ENCODE measurements at regions not wholly inside any gene's neighbourhood (a gene's known extent, or its start where the extent isn't known, plus 50 kb on each side); places are given as distances from the start of the nearest gene placed in this dataset.

- DNase-seq (ENCODE audit: low spot score): no peak
Observed at GRCh38 chr3:176969066-176969465, 228.2 kb downstream of the TBL1XR1 start.

GRCh38 chr3:176968631-176969030 lies 228.7 kb downstream of the TBL1XR1 start:
- peak; percentile 63 for DNase-seq (ENCODE audit: low spot score)

GRCh38 chr3:176967522-176967921 lies 229.8 kb downstream of the TBL1XR1 start:
- DNase-seq (ENCODE audit: low spot score): no peak

GRCh38 chr3:176964661-176965060 lies 232.6 kb downstream of the TBL1XR1 start:
- DNase-seq (ENCODE audit: low spot score): no peak

GRCh38 chr3:176961916-176962315 lies 235.4 kb downstream of the TBL1XR1 start:
- no peak for DNase-seq (ENCODE audit: low spot score)

GRCh38 chr3:176959867-176960266 lies 237.4 kb downstream of the TBL1XR1 start:
- DNase-seq (ENCODE audit: low spot score): no peak

- DNase-seq (ENCODE audit: low spot score): no peak
Observed at GRCh38 chr3:176958560-176958959, 238.7 kb downstream of the TBL1XR1 start.

- DNase-seq (ENCODE audit: low spot score): no peak
Observed at GRCh38 chr3:176954517-176954916, 242.8 kb downstream of the TBL1XR1 start.

- DNase-seq (ENCODE audit: low spot score): peak; percentile 8
Observed at GRCh38 chr3:176953106-176954060, 243.9 kb downstream of the TBL1XR1 start.

GRCh38 chr3:176951586-176952292 lies 245.5 kb downstream of the TBL1XR1 start:
- DNase-seq (ENCODE audit: low spot score): peak; percentile 16

GRCh38 chr3:176951144-176951543 lies 246.1 kb downstream of the TBL1XR1 start:
- no peak for DNase-seq (ENCODE audit: low spot score)

GRCh38 chr3:176950743-176951142 lies 246.5 kb downstream of the TBL1XR1 start:
- DNase-seq (ENCODE audit: low spot score): no peak

GRCh38 chr3:176948151-176948550 lies 249.1 kb downstream of the TBL1XR1 start:
- no peak for DNase-seq (ENCODE audit: low spot score)

- DNase-seq (ENCODE audit: low spot score): no peak
Observed at GRCh38 chr3:176946202-176946601, 251.1 kb downstream of the TBL1XR1 start.

GRCh38 chr3:176942305-176942704 lies 255.0 kb downstream of the TBL1XR1 start:
- no peak for DNase-seq (ENCODE audit: low spot score)

- no peak for DNase-seq (ENCODE audit: low spot score)
Observed at GRCh38 chr3:176941689-176942088, 255.6 kb downstream of the TBL1XR1 start.

- DNase-seq (ENCODE audit: low spot score): peak; percentile 76
Observed at GRCh38 chr3:176939022-176939817, 258.1 kb downstream of the TBL1XR1 start.

- DNase-seq (ENCODE audit: low spot score): no peak
Observed at GRCh38 chr3:176937994-176938393, 259.3 kb downstream of the TBL1XR1 start.

- no peak for DNase-seq (ENCODE audit: low spot score)
Observed at GRCh38 chr3:176937541-176937940, 259.7 kb downstream of the TBL1XR1 start.

GRCh38 chr3:176935194-176935888 lies 261.9 kb downstream of the TBL1XR1 start:
- DNase-seq (ENCODE audit: low spot score): no peak

GRCh38 chr3:176934698-176935097 lies 262.6 kb downstream of the TBL1XR1 start:
- DNase-seq (ENCODE audit: low spot score): no peak

Data from umbilical cord (tissue), 1 donor.